Right atrium auricular region (tissue), 2 donors: ENCODE measurements at regions not wholly inside any gene's neighbourhood (a gene's known extent, or its start where the extent isn't known, plus 50 kb on each side); places are given as distances from the start of the nearest gene placed in this dataset.

Experiments used
- DNase-seq: peaks from one replicate; pipeline ENCODE4 v3.0.0-alpha.2; 2019; ENCODE audit warnings: low spot score
- H3K27ac ChIP-seq, 2 donors: fragments of 200-600 bp; sonication (generic); 1 replicate in 1 of 2; 2 replicates in 1 of 2; pipeline ENCODE4 v1.5.1; 2016 to 2019
- H3K27me3 ChIP-seq, 2 donors: fragments of 200-600 bp; sonication (generic); one replicate each; pipeline versions ENCODE4 v1.5.1 to v1.6.0; 2017 to 2019
- H3K36me3 ChIP-seq: fragments of 200-600 bp; sonication (generic); one replicate; pipeline ENCODE4 v1.5.1; 2016
- H3K4me1 ChIP-seq, 2 donors: fragments of 200-600 bp; sonication (generic); one replicate each; pipeline versions ENCODE4 v1.5.1 to v1.6.0; 2017 to 2019
- H3K4me3 ChIP-seq, 2 donors: fragments of 200-600 bp; sonication (generic); 1 replicate in 1 of 2; 2 replicates in 1 of 2; pipeline ENCODE4 v1.5.1; 2017 to 2019; ENCODE audit warnings: mild to moderate bottlenecking in 1 of 2, moderate library complexity in 1 of 2
- H3K9me3 ChIP-seq, 2 donors: fragments of 200-600 bp; sonication (generic); one replicate each; pipeline ENCODE4 v1.5.1; 2019
- CTCF ChIP-seq, 2 donors: fragments of 200-600 bp; sonication (generic); IDR thresholded peaks; one replicate each; pipeline ENCODE4 v1.5.1; 2019; ENCODE audit warnings: antibody characterized with exemption in 2 of 2

- no peaks in the 10 kb centered on the region for H3K36me3 ChIP-seq
- no peak for TF ChIP-seq CTCF (IDR thresholded peaks at IDR 0.05)
- no peaks in the 10 kb centered on the region for H3K27me3 ChIP-seq
- no peak overlapping the region for H3K27ac ChIP-seq
- no peaks in the 10 kb centered on the region for H3K9me3 ChIP-seq
- DNase-seq = no peak
- no peak overlapping the region for H3K4me3 ChIP-seq
- H3K4me1 ChIP-seq = no peaks in the 10 kb centered on the region
Observed at GRCh38 chr10:61559615-61560014, 103.1 kb upstream of the CABCOCO1 start.

- Histone ChIP-seq H3K27ac (no peak overlapping the region), H3K9me3 (no peaks in the 10 kb centered on the region), H3K4me3 (no peak overlapping the region), H3K27me3 (no peaks in the 10 kb centered on the region), H3K4me1 (no peaks in the 10 kb centered on the region), H3K36me3 (no peaks in the 10 kb centered on the region)
- DNase-seq = no peak
- TF ChIP-seq CTCF (IDR thresholded peaks at IDR 0.05) = no peak
Observed at GRCh38 chr10:61558188-61558587, 104.5 kb upstream of the CABCOCO1 start.

GRCh38 chr10:61554925-61555324, 101.7 kb upstream of the TMEM26 start:
- Histone ChIP-seq H3K9me3 (no peaks in the 10 kb centered on the region), H3K36me3 (no peaks in the 10 kb centered on the region), H3K27ac (no peak overlapping the region), H3K4me3 (no peak overlapping the region), H3K27me3 (no peaks in the 10 kb centered on the region), H3K4me1 (no peaks in the 10 kb centered on the region)
- no peak for TF ChIP-seq CTCF (IDR thresholded peaks at IDR 0.05)
- no peak for DNase-seq

- DNase-seq = no peak
- no peak for TF ChIP-seq CTCF (IDR thresholded peaks at IDR 0.05)
- no peaks in the 10 kb centered on the region for H3K36me3 ChIP-seq
- no peak overlapping the region for H3K27ac ChIP-seq
- H3K27me3 ChIP-seq = no peaks in the 10 kb centered on the region
- H3K9me3 ChIP-seq = no peaks in the 10 kb centered on the region
- H3K4me3 ChIP-seq = no peak overlapping the region
- no peaks in the 10 kb centered on the region for H3K4me1 ChIP-seq
Observed at GRCh38 chr10:61549861-61550260, 96.7 kb upstream of the TMEM26 start.

GRCh38 chr10:61548364-61548763, 95.2 kb upstream of the TMEM26 start:
- Histone ChIP-seq H3K4me3 (no peak overlapping the region), H3K9me3 (no peaks in the 10 kb centered on the region), H3K27me3 (no peaks in the 10 kb centered on the region), H3K4me1 (no peaks in the 10 kb centered on the region), H3K36me3 (no peaks in the 10 kb centered on the region), H3K27ac (no peak overlapping the region)
- no peak for TF ChIP-seq CTCF (IDR thresholded peaks at IDR 0.05)
- DNase-seq = no peak

- H3K4me3 ChIP-seq = no peak overlapping the region
- no peak overlapping the region for H3K27ac ChIP-seq
- no peaks in the 10 kb centered on the region for H3K4me1 ChIP-seq
- no peaks in the 10 kb centered on the region for H3K9me3 ChIP-seq
- no peak for TF ChIP-seq CTCF (IDR thresholded peaks at IDR 0.05)
- no peaks in the 10 kb centered on the region for H3K27me3 ChIP-seq
- no peak for DNase-seq
- no peaks in the 10 kb centered on the region for H3K36me3 ChIP-seq
Observed at GRCh38 chr10:61547297-61547696, 94.1 kb upstream of the TMEM26 start.
